ENCODE measurements at regions not wholly inside any gene's neighbourhood (a gene's known extent, or its start where the extent isn't known, plus 50 kb on each side); places are given as distances from the start of the nearest gene placed in this dataset.

- TF ChIP-seq POLR2AphosphoS5 (IDR thresholded peaks at IDR 0.05): no peak
- no peak for TF ChIP-seq CTCF (IDR thresholded peaks at IDR 0.05 in 8 of 11, conservative IDR thresholded peaks at IDR 0.05 in 3 of 11)
Measured at GRCh38 chr5:89417990-89418389, 535.0 kb upstream of the MEF2C start.

Data from spleen (tissue), 7 donors.